ENCODE measurements at regions not wholly inside any gene's neighbourhood (a gene's known extent, or its start where the extent isn't known, plus 50 kb on each side); places are given as distances from the start of the nearest gene placed in this dataset.

GRCh38 chr20:16678779-16679178, 51.0 kb upstream of the SNRPB2 start:
- H3K4me2 ChIP-seq: no peak overlapping the region
- no peak for TF ChIP-seq MAFK (IDR thresholded peaks at IDR 0.05; ENCODE audit: partially characterized antibody)
- no peak for TF ChIP-seq TP53 (CRISPR knock-in tag; IDR thresholded peaks at IDR 0.05)
- no peak for TF ChIP-seq CHD4 (IDR thresholded peaks at IDR 0.05; ENCODE audit: borderline replicate concordance)
- no peak for TF ChIP-seq PHF8 (IDR thresholded peaks at IDR 0.05; ENCODE audit: borderline replicate concordance, low read depth)
- TF ChIP-seq SREBF2 (IDR thresholded peaks at IDR 0.05): no peak
- TF ChIP-seq POLR2AphosphoS2 (conservative IDR thresholded peaks at IDR 0.05; ENCODE audit: low read length): no peak
- no peak for TF ChIP-seq E2F6 (IDR thresholded peaks at IDR 0.05; ENCODE audit: borderline replicate concordance, low read depth)
- TF ChIP-seq MAX (IDR thresholded peaks at IDR 0.05): no peak
- no peak for TF ChIP-seq RAD21 (conservative IDR thresholded peaks at IDR 0.05 in 1 of 2, IDR thresholded peaks at IDR 0.05 in 1 of 2)
- no peak for TF ChIP-seq ELK1 (IDR thresholded peaks at IDR 0.05; ENCODE audit: low read depth, low read length)
- no peak for TF ChIP-seq ZSCAN20 (CRISPR knock-in tag; IDR thresholded peaks at IDR 0.05)
- no peak for TF ChIP-seq RARB (CRISPR knock-in tag; IDR thresholded peaks at IDR 0.05)
- TF ChIP-seq MAZ (IDR thresholded peaks at IDR 0.05; ENCODE audit: borderline replicate concordance, low read depth, low read length): no peak
- TF ChIP-seq REST (IDR thresholded peaks at IDR 0.05): no peak
- 19% methylated on average over 4 of the region's 4 CpGs for WGBS (ENCODE audit: missing lambda C conversion rate)
- no peak for DNase-seq (ENCODE audit: low read depth in 1 of 2, low spot score in 1 of 2)
- no peak for FAIRE-seq
- ATAC-seq: no peak
- CTCF ChIA-PET: no interaction called here
- H3K9me3 ChIP-seq: peaks cover 5% of the 10 kb centered on the region; the same call in 1 of the 3 replicates
- no peak overlapping the region for H3K4me3 ChIP-seq
- H3K27ac ChIP-seq: no peak overlapping the region
- POLR2A ChIA-PET: no interaction called here
- H3K4me1 ChIP-seq: no peaks in the 10 kb centered on the region

- Histone ChIP-seq H3K27ac (no peak overlapping the region), H3K4me3 (no peak overlapping the region), H3K4me2 (no peak overlapping the region), H3K4me1 (no peaks in the 10 kb centered on the region), H3K9me3 (peaks cover 7% of the 10 kb centered on the region; the same call in 1 of the 3 replicates)
- peak; percentile 56 for FAIRE-seq
- POLR2A ChIA-PET: no interaction called here
- ATAC-seq: no peak
- no peak for DNase-seq (ENCODE audit: low read depth in 1 of 2, low spot score in 1 of 2)
- 0% methylated on average over 1 of the region's 1 CpG for WGBS (ENCODE audit: missing lambda C conversion rate)
- no peak for TF ChIP-seq SMC3 (IDR thresholded peaks at IDR 0.05)
- no peak for TF ChIP-seq SREBF2 (IDR thresholded peaks at IDR 0.05)
- TF ChIP-seq KDM5A (IDR thresholded peaks at IDR 0.05): no peak
- TF ChIP-seq HOXB13 (CRISPR knock-in tag; IDR thresholded peaks at IDR 0.05; ENCODE audit: low read depth): no peak
- CTCF ChIA-PET: no interaction called here
Measured at GRCh38 chr20:16676891-16677290, 52.9 kb upstream of the SNRPB2 start.

GRCh38 chr20:16675001-16675564, 54.7 kb upstream of the SNRPB2 start:
- Histone ChIP-seq H3K9me3 (peaks cover 7% of the 10 kb centered on the region; the same call in 1 of the 3 replicates), H3K4me1 (no peaks in the 10 kb centered on the region), H3K4me3 (no peak overlapping the region), H3K4me2 (no peak overlapping the region), H3K27ac (no peak overlapping the region)
- CTCF ChIA-PET: interaction anchor here (1.5 kb wide), 1 partner anchor 31 kb away, joined by 3 read pairs; no protein-coding TSS in a partner anchor
- 19% methylated on average over 4 of the region's 4 CpGs for WGBS (ENCODE audit: missing lambda C conversion rate)
- FAIRE-seq (no peak), ATAC-seq (no peak), DNase-seq (ENCODE audit: low read depth in 1 of 2, low spot score in 1 of 2) (no peak)
- POLR2A ChIA-PET: no interaction called here
- no peak for TF ChIP-seq CHD4 (IDR thresholded peaks at IDR 0.05; ENCODE audit: borderline replicate concordance)
- TF ChIP-seq SREBF2 (IDR thresholded peaks at IDR 0.05): no peak
- no peak for TF ChIP-seq CBX2 (IDR thresholded peaks at IDR 0.05; ENCODE audit: borderline replicate concordance, low read depth)
- no peak for TF ChIP-seq ZC3H11A (IDR thresholded peaks at IDR 0.05)
- no peak for TF ChIP-seq POLR2AphosphoS2 (conservative IDR thresholded peaks at IDR 0.05; ENCODE audit: low read length)
- no peak for TF ChIP-seq FOSB (CRISPR knock-in tag; IDR thresholded peaks at IDR 0.05)
- no peak for TF ChIP-seq HDAC2 (IDR thresholded peaks at IDR 0.05)
- TF ChIP-seq RARB (CRISPR knock-in tag; IDR thresholded peaks at IDR 0.05): no peak
- no peak for TF ChIP-seq JUNB (IDR thresholded peaks at IDR 0.05)
- no peak for TF ChIP-seq MAZ (IDR thresholded peaks at IDR 0.05; ENCODE audit: borderline replicate concordance, low read depth, low read length)

Measured in A549 (cell line).